ENCODE measurements at regions not wholly inside any gene's neighbourhood (a gene's known extent, or its start where the extent isn't known, plus 50 kb on each side); places are given as distances from the start of the nearest gene placed in this dataset.

GRCh38 chr5:106094204-106094607, 1576.5 kb downstream of the EFNA5 start:
- TF ChIP-seq CTCF (IDR thresholded peaks at IDR 0.05): no peak
- Histone ChIP-seq H3K27ac (no peak overlapping the region), H3K4me3 (no peak overlapping the region), H3K4me1 (no peaks in the 10 kb centered on the region), H3K36me3 (no peaks in the 10 kb centered on the region), H3K27me3 (no peaks in the 10 kb centered on the region), H3K9me3 (no peaks in the 10 kb centered on the region)
- ATAC-seq (no peak), DNase-seq (no peak)
- WGBS, 2 donors: 47 to 50% methylated on average over 4 of the region's 4 CpGs
- intact Hi-C loops (cut with DNase I): no loop called here

GRCh38 chr5:106093134-106093533, 1577.6 kb downstream of the EFNA5 start:
- ATAC-seq: no peak
- no peak for DNase-seq
- Histone ChIP-seq H3K27me3 (no peaks in the 10 kb centered on the region), H3K4me1 (no peaks in the 10 kb centered on the region), H3K4me3 (no peak overlapping the region), H3K36me3 (no peaks in the 10 kb centered on the region), H3K9me3 (no peaks in the 10 kb centered on the region), H3K27ac (no peak overlapping the region)
- TF ChIP-seq CTCF (IDR thresholded peaks at IDR 0.05): no peak
- intact Hi-C loops (cut with DNase I): no loop called here
- WGBS, 2 donors: 57 to 66% methylated on average over 1 of the region's 1 CpG

- no peak overlapping the region for H3K4me3 ChIP-seq
- DNase-seq (no peak), ATAC-seq (no peak)
- H3K27ac ChIP-seq: no peak overlapping the region
- no peaks in the 10 kb centered on the region for H3K4me1 ChIP-seq
- no peaks in the 10 kb centered on the region for H3K27me3 ChIP-seq
- H3K36me3 ChIP-seq: no peaks in the 10 kb centered on the region
- no peak for TF ChIP-seq CTCF (IDR thresholded peaks at IDR 0.05)
- WGBS, 2 donors: 77 to 94% methylated on average over 1 of the region's 1 CpG
- intact Hi-C loops (cut with DNase I): no loop called here
- no peaks in the 10 kb centered on the region for H3K9me3 ChIP-seq
Measured at GRCh38 chr5:106092455-106092854, 1578.3 kb downstream of the EFNA5 start.

GRCh38 chr5:106089073-106089472, 1581.7 kb downstream of the EFNA5 start:
- H3K4me3 ChIP-seq: no peak overlapping the region
- intact Hi-C loops (cut with DNase I): no loop called here
- TF ChIP-seq CTCF (IDR thresholded peaks at IDR 0.05): no peak
- no peak for ATAC-seq
- no peak overlapping the region for H3K27ac ChIP-seq
- DNase-seq: no peak
- H3K4me1 ChIP-seq: no peaks in the 10 kb centered on the region
- no peaks in the 10 kb centered on the region for H3K27me3 ChIP-seq
- H3K9me3 ChIP-seq: no peaks in the 10 kb centered on the region
- no peaks in the 10 kb centered on the region for H3K36me3 ChIP-seq

- ATAC-seq (no peak), DNase-seq (no peak)
- Histone ChIP-seq H3K9me3 (no peaks in the 10 kb centered on the region), H3K27ac (no peak overlapping the region), H3K4me1 (no peaks in the 10 kb centered on the region), H3K4me3 (no peak overlapping the region), H3K27me3 (no peaks in the 10 kb centered on the region), H3K36me3 (no peaks in the 10 kb centered on the region)
- intact Hi-C loops (cut with DNase I): no loop called here
- no peak for TF ChIP-seq CTCF (IDR thresholded peaks at IDR 0.05)
Measured at GRCh38 chr5:106088462-106088861, 1582.3 kb downstream of the EFNA5 start.
